ENCODE measurements at regions not wholly inside any gene's neighbourhood (a gene's known extent, or its start where the extent isn't known, plus 50 kb on each side); places are given as distances from the start of the nearest gene placed in this dataset.

GRCh38 chr2:64220894-64221617, 76.8 kb upstream of the PELI1 start:
- Histone ChIP-seq H3K4me1 (ENCODE audit: control insufficient read depth in 3 of 3, insufficient read depth in 3 of 3, low read length in 3 of 3) (peaks cover 5 to 9% (median 8%) of the 10 kb centered on the region in 3 donors), H3K27ac (ENCODE audit: low read depth, low read length) (no peak overlapping the region)

GRCh38 chr2:64221935-64222334, 77.7 kb upstream of the PELI1 start:
- Histone ChIP-seq H3K9ac (ENCODE audit: low read depth in 1 of 3, low read length in 3 of 3) (no peak overlapping the region), H3K9me3 (ENCODE audit: control insufficient read depth in 3 of 3, low read length in 3 of 3) (no peaks in the 10 kb centered on the region), H3K27ac (ENCODE audit: low read depth, low read length) (no peak overlapping the region), H3K4me1 (ENCODE audit: control insufficient read depth in 3 of 3, insufficient read depth in 3 of 3, low read length in 3 of 3) (peaks cover 5 to 9% (median 8%) of the 10 kb centered on the region in 3 donors), H3K27me3 (ENCODE audit: control insufficient read depth in 3 of 3, insufficient read depth in 3 of 3, low read length in 3 of 3) (no peaks in the 10 kb centered on the region), H3K4me3 (ENCODE audit: low read length in 3 of 3) (no peak overlapping the region), H3K36me3 (ENCODE audit: control insufficient read depth in 3 of 3, insufficient read depth in 3 of 3, low read length in 3 of 3) (no peaks in the 10 kb centered on the region)

More at GRCh38 chr2:64220894-64221617, 76.8 kb upstream of the PELI1 start:
- Histone ChIP-seq H3K36me3 (ENCODE audit: control insufficient read depth in 3 of 3, insufficient read depth in 3 of 3, low read length in 3 of 3) (no peaks in the 10 kb centered on the region), H3K9ac (ENCODE audit: low read depth in 1 of 3, low read length in 3 of 3) (no peak overlapping the region), H3K9me3 (ENCODE audit: control insufficient read depth in 3 of 3, low read length in 3 of 3) (no peaks in the 10 kb centered on the region), H3K27me3 (ENCODE audit: control insufficient read depth in 3 of 3, insufficient read depth in 3 of 3, low read length in 3 of 3) (no peaks in the 10 kb centered on the region), H3K4me3 (ENCODE audit: low read length in 3 of 3) (no peak overlapping the region)

- H3K27me3 ChIP-seq (ENCODE audit: control insufficient read depth in 3 of 3, insufficient read depth in 3 of 3, low read length in 3 of 3), result no peaks in the 10 kb centered on the region
- peaks cover 5 to 9% (median 8%) of the 10 kb centered on the region in 3 donors for H3K4me1 ChIP-seq (ENCODE audit: control insufficient read depth in 3 of 3, insufficient read depth in 3 of 3, low read length in 3 of 3)
- H3K4me3 ChIP-seq (ENCODE audit: low read length in 3 of 3), result no peak overlapping the region
- no peak overlapping the region for H3K27ac ChIP-seq (ENCODE audit: low read depth, low read length)
- H3K9me3 ChIP-seq (ENCODE audit: control insufficient read depth in 3 of 3, low read length in 3 of 3), result no peaks in the 10 kb centered on the region
- H3K9ac ChIP-seq (ENCODE audit: low read depth in 1 of 3, low read length in 3 of 3), result no peak overlapping the region
- H3K36me3 ChIP-seq (ENCODE audit: control insufficient read depth in 3 of 3, insufficient read depth in 3 of 3, low read length in 3 of 3), result no peaks in the 10 kb centered on the region
These were observed 78.1 kb upstream of the PELI1 start for GRCh38 chr2:64222351-64222750.

GRCh38 chr2:64223055-64223454, 78.8 kb upstream of the PELI1 start:
- Histone ChIP-seq H3K27ac (ENCODE audit: low read depth, low read length) (no peak overlapping the region), H3K9me3 (ENCODE audit: control insufficient read depth in 3 of 3, low read length in 3 of 3) (no peaks in the 10 kb centered on the region), H3K4me1 (ENCODE audit: control insufficient read depth in 3 of 3, insufficient read depth in 3 of 3, low read length in 3 of 3) (peaks cover 8 to 9% (median 9%) of the 10 kb centered on the region in 3 donors), H3K4me3 (ENCODE audit: low read length in 3 of 3) (no peak overlapping the region), H3K27me3 (ENCODE audit: control insufficient read depth in 3 of 3, insufficient read depth in 3 of 3, low read length in 3 of 3) (no peaks in the 10 kb centered on the region), H3K9ac (ENCODE audit: low read depth in 1 of 3, low read length in 3 of 3) (no peak overlapping the region), H3K36me3 (ENCODE audit: control insufficient read depth in 3 of 3, insufficient read depth in 3 of 3, low read length in 3 of 3) (no peaks in the 10 kb centered on the region)

- no peak overlapping the region for H3K4me3 ChIP-seq (ENCODE audit: low read length in 3 of 3)
- H3K36me3 ChIP-seq (ENCODE audit: control insufficient read depth in 3 of 3, insufficient read depth in 3 of 3, low read length in 3 of 3), result no peaks in the 10 kb centered on the region
- H3K27ac ChIP-seq (ENCODE audit: low read depth, low read length), result no peak overlapping the region
- peaks cover 8 to 13% (median 9%) of the 10 kb centered on the region in 3 donors for H3K4me1 ChIP-seq (ENCODE audit: control insufficient read depth in 3 of 3, insufficient read depth in 3 of 3, low read length in 3 of 3)
- H3K9ac ChIP-seq (ENCODE audit: low read depth in 1 of 3, low read length in 3 of 3), result no peak overlapping the region
- no peaks in the 10 kb centered on the region for H3K9me3 ChIP-seq (ENCODE audit: control insufficient read depth in 3 of 3, low read length in 3 of 3)
- no peaks in the 10 kb centered on the region for H3K27me3 ChIP-seq (ENCODE audit: control insufficient read depth in 3 of 3, insufficient read depth in 3 of 3, low read length in 3 of 3)
These were observed 81.3 kb upstream of the PELI1 start for GRCh38 chr2:64225491-64225890.

- Histone ChIP-seq H3K36me3 (ENCODE audit: control insufficient read depth in 3 of 3, insufficient read depth in 3 of 3, low read length in 3 of 3) (no peaks in the 10 kb centered on the region), H3K4me1 (ENCODE audit: control insufficient read depth in 3 of 3, insufficient read depth in 3 of 3, low read length in 3 of 3) (peaks cover 8 to 13% (median 9%) of the 10 kb centered on the region in 3 donors), H3K9ac (ENCODE audit: low read depth in 1 of 3, low read length in 3 of 3) (no peak overlapping the region), H3K27me3 (ENCODE audit: control insufficient read depth in 3 of 3, insufficient read depth in 3 of 3, low read length in 3 of 3) (no peaks in the 10 kb centered on the region), H3K4me3 (ENCODE audit: low read length in 3 of 3) (no peak overlapping the region), H3K27ac (ENCODE audit: low read depth, low read length) (no peak overlapping the region), H3K9me3 (ENCODE audit: control insufficient read depth in 3 of 3, low read length in 3 of 3) (no peaks in the 10 kb centered on the region)
These were observed 82.4 kb upstream of the PELI1 start for GRCh38 chr2:64226611-64227010.

- Histone ChIP-seq H3K4me3 (ENCODE audit: low read length in 3 of 3) (peak overlapping the region; percentile 56 to 86 (median 79)), H3K9me3 (ENCODE audit: control insufficient read depth in 3 of 3, low read length in 3 of 3) (no peaks in the 10 kb centered on the region), H3K27me3 (ENCODE audit: control insufficient read depth in 3 of 3, insufficient read depth in 3 of 3, low read length in 3 of 3) (no peaks in the 10 kb centered on the region), H3K4me1 (ENCODE audit: control insufficient read depth in 3 of 3, insufficient read depth in 3 of 3, low read length in 3 of 3) (peaks cover 3 to 12% (median 5%) of the 10 kb centered on the region in 3 donors), H3K27ac (ENCODE audit: low read depth, low read length) (peak overlapping the region; percentile 69), H3K36me3 (ENCODE audit: control insufficient read depth in 3 of 3, insufficient read depth in 3 of 3, low read length in 3 of 3) (no peaks in the 10 kb centered on the region), H3K9ac (ENCODE audit: low read depth in 1 of 3, low read length in 3 of 3) (peak overlapping the region; percentile 72 to 83 (median 77))
These were observed 83.4 kb upstream of the PELI1 start for GRCh38 chr2:64227603-64228125.

- Histone ChIP-seq H3K36me3 (ENCODE audit: control insufficient read depth in 3 of 3, insufficient read depth in 3 of 3, low read length in 3 of 3) (no peaks in the 10 kb centered on the region), H3K9me3 (ENCODE audit: control insufficient read depth in 3 of 3, low read length in 3 of 3) (no peaks in the 10 kb centered on the region), H3K27me3 (ENCODE audit: control insufficient read depth in 3 of 3, insufficient read depth in 3 of 3, low read length in 3 of 3) (no peaks in the 10 kb centered on the region), H3K27ac (ENCODE audit: low read depth, low read length) (peak overlapping the region; percentile 69), H3K4me3 (ENCODE audit: low read length in 3 of 3) (peak overlapping the region; percentile 56 to 86 (median 79)), H3K9ac (ENCODE audit: low read depth in 1 of 3, low read length in 3 of 3) (peak overlapping the region; percentile 72 to 83 (median 77)), H3K4me1 (ENCODE audit: control insufficient read depth in 3 of 3, insufficient read depth in 3 of 3, low read length in 3 of 3) (peaks cover 0 to 9% (median 2%) of the 10 kb centered on the region in 3 donors)
These were observed 84.0 kb upstream of the PELI1 start for GRCh38 chr2:64228126-64228678.

GRCh38 chr2:64228918-64229317, 84.7 kb upstream of the PELI1 start:
- Histone ChIP-seq H3K9ac (ENCODE audit: low read depth in 1 of 3, low read length in 3 of 3) (peak overlapping the region in 1 of 3 donors; percentile 72), H3K9me3 (ENCODE audit: control insufficient read depth in 3 of 3, low read length in 3 of 3) (no peaks in the 10 kb centered on the region), H3K4me3 (ENCODE audit: low read length in 3 of 3) (peak overlapping the region in 1 of 3 donors; percentile 86), H3K4me1 (ENCODE audit: control insufficient read depth in 3 of 3, insufficient read depth in 3 of 3, low read length in 3 of 3) (peaks cover 0 to 9% (median 0%) of the 10 kb centered on the region in 3 donors), H3K27me3 (ENCODE audit: control insufficient read depth in 3 of 3, insufficient read depth in 3 of 3, low read length in 3 of 3) (no peaks in the 10 kb centered on the region), H3K27ac (ENCODE audit: low read depth, low read length) (peak overlapping the region; percentile 69), H3K36me3 (ENCODE audit: control insufficient read depth in 3 of 3, insufficient read depth in 3 of 3, low read length in 3 of 3) (no peaks in the 10 kb centered on the region)

GRCh38 chr2:64230540-64230939, 86.3 kb upstream of the PELI1 start:
- Histone ChIP-seq H3K9me3 (ENCODE audit: control insufficient read depth in 3 of 3, low read length in 3 of 3) (no peaks in the 10 kb centered on the region), H3K27me3 (ENCODE audit: control insufficient read depth in 3 of 3, insufficient read depth in 3 of 3, low read length in 3 of 3) (no peaks in the 10 kb centered on the region), H3K4me1 (ENCODE audit: control insufficient read depth in 3 of 3, insufficient read depth in 3 of 3, low read length in 3 of 3) (peaks cover 0 to 9% (median 0%) of the 10 kb centered on the region in 3 donors), H3K27ac (ENCODE audit: low read depth, low read length) (no peak overlapping the region), H3K36me3 (ENCODE audit: control insufficient read depth in 3 of 3, insufficient read depth in 3 of 3, low read length in 3 of 3) (no peaks in the 10 kb centered on the region), H3K4me3 (ENCODE audit: low read length in 3 of 3) (no peak overlapping the region), H3K9ac (ENCODE audit: low read depth in 1 of 3, low read length in 3 of 3) (no peak overlapping the region)
